GM23338 (cell line): ENCODE measurements at regions not wholly inside any gene's neighbourhood (a gene's known extent, or its start where the extent isn't known, plus 50 kb on each side); places are given as distances from the start of the nearest gene placed in this dataset.

ENCODE experiments used
- ATAC-seq: fragments of 200-7000 bp; cut with Tn5 transposase; 3 replicates; pipeline ENCODE4 v1.9.1; 2020
- DNase-seq: peaks from one replicate; pipeline ENCODE4 v3.0.0-alpha.2; 2015; ENCODE audit warnings: low spot score
- H2AFZ ChIP-seq: fragments of 200-600 bp; sonication (generic); 2 replicates; pipeline ENCODE4 v1.8.0; 2016; ENCODE audit warnings: antibody characterized with exemption, mild to moderate bottlenecking, moderate library complexity
- H3F3A ChIP-seq: fragments of 200-600 bp; sonication (generic); replicated peaks from 2 replicates; pipeline ENCODE4 v1.8.0; 2017; ENCODE audit warnings: antibody characterized with exemption, mixed run types, low read depth
- H3K27ac ChIP-seq: fragments of 200-600 bp; sonication (generic); 2 replicates; pipeline ENCODE4 v1.6.1; 2016; ENCODE audit warnings: low read depth
- H3K27me3 ChIP-seq: fragments of 200-600 bp; sonication (generic); 2 replicates; pipeline ENCODE4 v1.8.0; 2016; ENCODE audit warnings: mild to moderate bottlenecking, mixed run types, moderate library complexity; ENCODE audit not compliant: insufficient read depth
- H3K36me3 ChIP-seq: fragments of 200-600 bp; sonication (generic); 2 replicates; pipeline ENCODE4 v1.8.0; 2016; ENCODE audit warnings: mild to moderate bottlenecking; ENCODE audit not compliant: insufficient read depth
- H3K4me1 ChIP-seq: fragments of 200-600 bp; sonication (generic); 2 replicates; pipeline ENCODE4 v1.8.0; 2016; ENCODE audit warnings: mild to moderate bottlenecking, moderate library complexity; ENCODE audit not compliant: insufficient read depth
- H3K4me2 ChIP-seq: fragments of 200-600 bp; sonication (generic); 2 replicates; pipeline ENCODE4 v1.7.1; 2017; ENCODE audit warnings: mixed run types
- H3K4me3 ChIP-seq: fragments of 200-600 bp; sonication (generic); 2 replicates; pipeline ENCODE4 v1.6.1; 2016; ENCODE audit warnings: mixed run types
- H3K79me2 ChIP-seq: fragments of 200-600 bp; sonication (generic); replicated peaks from 2 replicates; pipeline ENCODE4 v1.8.0; 2017; ENCODE audit warnings: mild to moderate bottlenecking; ENCODE audit not compliant: insufficient read depth
- H3K9me2 ChIP-seq: fragments of 200-600 bp; sonication (generic); 2 replicates; pipeline ENCODE4 v1.8.0; 2017; ENCODE audit not compliant: insufficient read depth
- H4K20me1 ChIP-seq: fragments of 200-600 bp; sonication (generic); replicated peaks from 2 replicates; pipeline ENCODE4 v1.8.0; 2017; ENCODE audit warnings: mild to moderate bottlenecking; ENCODE audit not compliant: insufficient read depth
- H3K27ac Mint-ChIP-seq: 2 replicates; pipeline ENCODE4 v1.8.0; 2020; ENCODE audit warnings: inconsistent platforms, mild to moderate bottlenecking, moderate library complexity, mixed read lengths
- H3K27me3 Mint-ChIP-seq: 3 replicates; pipeline ENCODE4 v1.8.0; 2022; ENCODE audit warnings: low read depth, mild to moderate bottlenecking, moderate library complexity, mixed read lengths, inconsistent platforms; ENCODE audit not compliant: insufficient read depth, poor library complexity
- H3K36me3 Mint-ChIP-seq: 3 replicates; pipeline ENCODE4 v1.8.0; 2021; ENCODE audit warnings: low read depth, mild to moderate bottlenecking, inconsistent platforms, moderate library complexity, mixed read lengths
- H3K4me1 Mint-ChIP-seq: 3 replicates; pipeline ENCODE4 v1.8.0; 2020; ENCODE audit warnings: mild to moderate bottlenecking, inconsistent platforms, mixed read lengths
- H3K4me3 Mint-ChIP-seq: 3 replicates; pipeline ENCODE4 v1.8.0; 2021; ENCODE audit warnings: moderate library complexity, mild to moderate bottlenecking, inconsistent platforms, mixed read lengths
- H3K9me3 Mint-ChIP-seq: 3 replicates; pipeline ENCODE4 v1.8.0; 2020; ENCODE audit warnings: moderate library complexity, mild to moderate bottlenecking, inconsistent platforms, mixed read lengths
- CREB1 ChIP-seq: fragments of 250-450 bp; sonication (Bioruptor Pico); IDR thresholded peaks from 2 replicates; pipeline ENCODE4 v1.5.0; 2020; ENCODE audit warnings: low read depth, mild to moderate bottlenecking, moderate library complexity
- EZH2 ChIP-seq: fragments of 200-600 bp; sonication (generic); IDR thresholded peaks from one replicate; pipeline ENCODE4 v1.8.0; 2017; ENCODE audit warnings: antibody characterized with exemption, mild to moderate bottlenecking, low read depth; ENCODE audit not compliant: unreplicated experiment
- EZH2phosphoT487 ChIP-seq: fragments of 200-600 bp; sonication (generic); IDR thresholded peaks from one replicate; pipeline ENCODE4 v1.8.1; 2018; ENCODE audit warnings: antibody characterized with exemption; ENCODE audit not compliant: unreplicated experiment
- JUNB ChIP-seq: IDR thresholded peaks from one replicate; pipeline ENCODE4 v1.6.1; 2016; ENCODE audit warnings: antibody characterized with exemption; ENCODE audit not compliant: unreplicated experiment
- NANOG ChIP-seq: IDR thresholded peaks from 2 replicates; pipeline ENCODE4 v1.6.1; 2016; ENCODE audit warnings: antibody characterized with exemption, borderline replicate concordance
- POLR2AphosphoS5 ChIP-seq: IDR thresholded peaks from 2 replicates; pipeline ENCODE4 v1.6.1; 2016; ENCODE audit warnings: antibody characterized with exemption, low read depth
- STAT1 ChIP-seq: IDR thresholded peaks from one replicate; pipeline ENCODE4 v1.6.1; 2016; ENCODE audit warnings: antibody characterized with exemption; ENCODE audit not compliant: unreplicated experiment
- ZNF114 ChIP-seq: fragments of 250-450 bp; sonication (Bioruptor Pico); IDR thresholded peaks from 2 replicates; pipeline ENCODE4 v1.5.0; 2020; ENCODE audit warnings: mild to moderate bottlenecking, moderate library complexity
- ZNF331 ChIP-seq: fragments of 250-450 bp; sonication (Bioruptor Pico); IDR thresholded peaks from 2 replicates; pipeline ENCODE4 v1.5.0; 2020; ENCODE audit warnings: low read depth, mild to moderate bottlenecking, moderate library complexity
- TF ChIP-seq, protein P1 (sequence below): IDR thresholded peaks from 2 replicates; pipeline ENCODE4 v1.6.1; 2016; ENCODE audit warnings: antibody characterized with exemption
- TF ChIP-seq, protein P2 (sequence below): IDR thresholded peaks from one replicate; pipeline ENCODE4 v1.6.1; 2018; ENCODE audit warnings: antibody characterized with exemption; ENCODE audit not compliant: unreplicated experiment
- TF ChIP-seq, protein P3 (sequence below): fragments of 250-450 bp; sonication (Bioruptor Pico); IDR thresholded peaks from 2 replicates; pipeline ENCODE4 v1.5.0; 2020; ENCODE audit warnings: mild to moderate bottlenecking, moderate library complexity
- TF ChIP-seq, protein P4 (sequence below), 2 experiments: fragments of 200-600 bp in 1 of 2; sonication (generic) in 1 of 2; conservative IDR thresholded peaks; 2 replicates each; pipeline versions ENCODE4 v1.5.1 to v1.6.1; 2016 to 2017; ENCODE audit warnings: antibody characterized with exemption in 2 of 2, low read depth in 2 of 2, mild to moderate bottlenecking in 2 of 2, moderate library complexity in 1 of 2

DNA sequence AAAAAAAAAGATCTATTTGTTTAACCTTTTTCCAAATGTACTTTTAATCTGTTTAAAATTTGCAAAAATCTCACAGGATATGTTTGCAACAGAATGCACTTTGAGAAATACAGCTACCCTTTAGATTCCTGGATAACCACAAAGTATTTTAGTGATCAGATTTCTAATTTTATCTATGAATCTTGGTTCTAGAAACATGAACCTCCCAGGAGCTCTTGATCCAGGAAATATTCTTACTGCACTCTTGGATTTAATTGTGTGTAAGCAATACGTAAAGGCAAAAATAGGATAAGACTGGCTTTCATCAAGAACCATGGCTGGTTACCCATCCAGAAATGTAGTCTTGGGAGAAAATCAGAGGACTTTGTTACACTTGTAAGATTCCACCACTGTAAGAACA is 1581.8 kb upstream of the WWC1 start:
- Histone ChIP-seq H3K36me3 (no peaks in the 10 kb centered on the region), H3K4me3 (no peak overlapping the region), H3K79me2 (no peaks in the 10 kb centered on the region), H3K4me2 (no peak overlapping the region), H3K27me3 (no peaks in the 10 kb centered on the region), H3F3A (no peaks in the 10 kb centered on the region), H3K27ac (no peak overlapping the region), H3K9me2 (0 out of 2 replicates have a peak, but pooled peaks cover 4% of the 10 kb centered on the region), H3K4me1 (peaks cover 21% of the 10 kb centered on the region), H4K20me1 (no peaks in the 10 kb centered on the region), H2AFZ (no peak overlapping the region)
- ATAC-seq: no peak
- H3K9me3 Mint-ChIP-seq: peaks cover 5% of the 10 kb centered on the region; the same call in 2 of the 3 replicates
- no peak overlapping the region for H3K4me3 Mint-ChIP-seq
- no peak for TF ChIP-seq STAT1
- TF ChIP-seq, protein P1, sequence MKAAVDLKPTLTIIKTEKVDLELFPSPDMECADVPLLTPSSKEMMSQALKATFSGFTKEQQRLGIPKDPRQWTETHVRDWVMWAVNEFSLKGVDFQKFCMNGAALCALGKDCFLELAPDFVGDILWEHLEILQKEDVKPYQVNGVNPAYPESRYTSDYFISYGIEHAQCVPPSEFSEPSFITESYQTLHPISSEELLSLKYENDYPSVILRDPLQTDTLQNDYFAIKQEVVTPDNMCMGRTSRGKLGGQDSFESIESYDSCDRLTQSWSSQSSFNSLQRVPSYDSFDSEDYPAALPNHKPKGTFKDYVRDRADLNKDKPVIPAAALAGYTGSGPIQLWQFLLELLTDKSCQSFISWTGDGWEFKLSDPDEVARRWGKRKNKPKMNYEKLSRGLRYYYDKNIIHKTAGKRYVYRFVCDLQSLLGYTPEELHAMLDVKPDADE: no peak
- TF ChIP-seq, protein P2, sequence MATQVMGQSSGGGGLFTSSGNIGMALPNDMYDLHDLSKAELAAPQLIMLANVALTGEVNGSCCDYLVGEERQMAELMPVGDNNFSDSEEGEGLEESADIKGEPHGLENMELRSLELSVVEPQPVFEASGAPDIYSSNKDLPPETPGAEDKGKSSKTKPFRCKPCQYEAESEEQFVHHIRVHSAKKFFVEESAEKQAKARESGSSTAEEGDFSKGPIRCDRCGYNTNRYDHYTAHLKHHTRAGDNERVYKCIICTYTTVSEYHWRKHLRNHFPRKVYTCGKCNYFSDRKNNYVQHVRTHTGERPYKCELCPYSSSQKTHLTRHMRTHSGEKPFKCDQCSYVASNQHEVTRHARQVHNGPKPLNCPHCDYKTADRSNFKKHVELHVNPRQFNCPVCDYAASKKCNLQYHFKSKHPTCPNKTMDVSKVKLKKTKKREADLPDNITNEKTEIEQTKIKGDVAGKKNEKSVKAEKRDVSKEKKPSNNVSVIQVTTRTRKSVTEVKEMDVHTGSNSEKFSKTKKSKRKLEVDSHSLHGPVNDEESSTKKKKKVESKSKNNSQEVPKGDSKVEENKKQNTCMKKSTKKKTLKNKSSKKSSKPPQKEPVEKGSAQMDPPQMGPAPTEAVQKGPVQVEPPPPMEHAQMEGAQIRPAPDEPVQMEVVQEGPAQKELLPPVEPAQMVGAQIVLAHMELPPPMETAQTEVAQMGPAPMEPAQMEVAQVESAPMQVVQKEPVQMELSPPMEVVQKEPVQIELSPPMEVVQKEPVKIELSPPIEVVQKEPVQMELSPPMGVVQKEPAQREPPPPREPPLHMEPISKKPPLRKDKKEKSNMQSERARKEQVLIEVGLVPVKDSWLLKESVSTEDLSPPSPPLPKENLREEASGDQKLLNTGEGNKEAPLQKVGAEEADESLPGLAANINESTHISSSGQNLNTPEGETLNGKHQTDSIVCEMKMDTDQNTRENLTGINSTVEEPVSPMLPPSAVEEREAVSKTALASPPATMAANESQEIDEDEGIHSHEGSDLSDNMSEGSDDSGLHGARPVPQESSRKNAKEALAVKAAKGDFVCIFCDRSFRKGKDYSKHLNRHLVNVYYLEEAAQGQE: no peak
- no peak for TF ChIP-seq EZH2phosphoT487
- no peak for TF ChIP-seq POLR2AphosphoS5
- TF ChIP-seq CREB1: no peak
- TF ChIP-seq, protein P3, sequence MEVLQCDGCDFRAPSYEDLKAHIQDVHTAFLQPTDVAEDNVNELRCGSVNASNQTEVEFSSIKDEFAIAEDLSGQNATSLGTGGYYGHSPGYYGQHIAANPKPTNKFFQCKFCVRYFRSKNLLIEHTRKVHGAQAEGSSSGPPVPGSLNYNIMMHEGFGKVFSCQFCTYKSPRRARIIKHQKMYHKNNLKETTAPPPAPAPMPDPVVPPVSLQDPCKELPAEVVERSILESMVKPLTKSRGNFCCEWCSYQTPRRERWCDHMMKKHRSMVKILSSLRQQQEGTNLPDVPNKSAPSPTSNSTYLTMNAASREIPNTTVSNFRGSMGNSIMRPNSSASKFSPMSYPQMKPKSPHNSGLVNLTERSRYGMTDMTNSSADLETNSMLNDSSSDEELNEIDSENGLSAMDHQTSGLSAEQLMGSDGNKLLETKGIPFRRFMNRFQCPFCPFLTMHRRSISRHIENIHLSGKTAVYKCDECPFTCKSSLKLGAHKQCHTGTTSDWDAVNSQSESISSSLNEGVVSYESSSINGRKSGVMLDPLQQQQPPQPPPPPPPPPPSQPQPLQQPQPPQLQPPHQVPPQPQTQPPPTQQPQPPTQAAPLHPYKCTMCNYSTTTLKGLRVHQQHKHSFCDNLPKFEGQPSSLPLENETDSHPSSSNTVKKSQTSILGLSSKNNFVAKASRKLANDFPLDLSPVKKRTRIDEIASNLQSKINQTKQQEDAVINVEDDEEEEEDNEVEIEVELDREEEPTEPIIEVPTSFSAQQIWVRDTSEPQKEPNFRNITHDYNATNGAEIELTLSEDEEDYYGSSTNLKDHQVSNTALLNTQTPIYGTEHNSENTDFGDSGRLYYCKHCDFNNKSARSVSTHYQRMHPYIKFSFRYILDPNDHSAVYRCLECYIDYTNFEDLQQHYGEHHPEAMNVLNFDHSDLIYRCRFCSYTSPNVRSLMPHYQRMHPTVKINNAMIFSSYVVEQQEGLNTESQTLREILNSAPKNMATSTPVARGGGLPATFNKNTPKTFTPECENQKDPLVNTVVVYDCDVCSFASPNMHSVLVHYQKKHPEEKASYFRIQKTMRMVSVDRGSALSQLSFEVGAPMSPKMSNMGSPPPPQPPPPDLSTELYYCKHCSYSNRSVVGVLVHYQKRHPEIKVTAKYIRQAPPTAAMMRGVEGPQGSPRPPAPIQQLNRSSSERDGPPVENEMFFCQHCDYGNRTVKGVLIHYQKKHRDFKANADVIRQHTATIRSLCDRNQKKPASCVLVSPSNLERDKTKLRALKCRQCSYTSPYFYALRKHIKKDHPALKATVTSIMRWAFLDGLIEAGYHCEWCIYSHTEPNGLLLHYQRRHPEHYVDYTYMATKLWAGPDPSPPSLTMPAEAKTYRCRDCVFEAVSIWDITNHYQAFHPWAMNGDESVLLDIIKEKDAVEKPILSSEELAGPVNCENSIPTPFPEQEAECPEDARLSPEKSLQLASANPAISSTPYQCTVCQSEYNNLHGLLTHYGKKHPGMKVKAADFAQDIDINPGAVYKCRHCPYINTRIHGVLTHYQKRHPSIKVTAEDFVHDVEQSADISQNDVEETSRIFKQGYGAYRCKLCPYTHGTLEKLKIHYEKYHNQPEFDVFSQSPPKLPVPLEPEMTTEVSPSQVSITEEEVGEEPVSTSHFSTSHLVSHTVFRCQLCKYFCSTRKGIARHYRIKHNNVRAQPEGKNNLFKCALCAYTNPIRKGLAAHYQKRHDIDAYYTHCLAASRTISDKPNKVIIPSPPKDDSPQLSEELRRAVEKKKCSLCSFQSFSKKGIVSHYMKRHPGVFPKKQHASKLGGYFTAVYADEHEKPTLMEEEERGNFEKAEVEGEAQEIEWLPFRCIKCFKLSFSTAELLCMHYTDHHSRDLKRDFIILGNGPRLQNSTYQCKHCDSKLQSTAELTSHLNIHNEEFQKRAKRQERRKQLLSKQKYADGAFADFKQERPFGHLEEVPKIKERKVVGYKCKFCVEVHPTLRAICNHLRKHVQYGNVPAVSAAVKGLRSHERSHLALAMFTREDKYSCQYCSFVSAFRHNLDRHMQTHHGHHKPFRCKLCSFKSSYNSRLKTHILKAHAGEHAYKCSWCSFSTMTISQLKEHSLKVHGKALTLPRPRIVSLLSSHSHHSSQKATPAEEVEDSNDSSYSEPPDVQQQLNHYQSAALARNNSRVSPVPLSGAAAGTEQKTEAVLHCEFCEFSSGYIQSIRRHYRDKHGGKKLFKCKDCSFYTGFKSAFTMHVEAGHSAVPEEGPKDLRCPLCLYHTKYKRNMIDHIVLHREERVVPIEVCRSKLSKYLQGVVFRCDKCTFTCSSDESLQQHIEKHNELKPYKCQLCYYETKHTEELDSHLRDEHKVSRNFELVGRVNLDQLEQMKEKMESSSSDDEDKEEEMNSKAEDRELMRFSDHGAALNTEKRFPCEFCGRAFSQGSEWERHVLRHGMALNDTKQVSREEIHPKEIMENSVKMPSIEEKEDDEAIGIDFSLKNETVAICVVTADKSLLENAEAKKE: no peak
- TF ChIP-seq JUNB: no peak
- no peak for TF ChIP-seq ZNF331 (CRISPR knock-in tag)
- TF ChIP-seq ZNF114: no peak
- no peak for TF ChIP-seq NANOG
- TF ChIP-seq EZH2: no peak
- TF ChIP-seq, protein P4, sequence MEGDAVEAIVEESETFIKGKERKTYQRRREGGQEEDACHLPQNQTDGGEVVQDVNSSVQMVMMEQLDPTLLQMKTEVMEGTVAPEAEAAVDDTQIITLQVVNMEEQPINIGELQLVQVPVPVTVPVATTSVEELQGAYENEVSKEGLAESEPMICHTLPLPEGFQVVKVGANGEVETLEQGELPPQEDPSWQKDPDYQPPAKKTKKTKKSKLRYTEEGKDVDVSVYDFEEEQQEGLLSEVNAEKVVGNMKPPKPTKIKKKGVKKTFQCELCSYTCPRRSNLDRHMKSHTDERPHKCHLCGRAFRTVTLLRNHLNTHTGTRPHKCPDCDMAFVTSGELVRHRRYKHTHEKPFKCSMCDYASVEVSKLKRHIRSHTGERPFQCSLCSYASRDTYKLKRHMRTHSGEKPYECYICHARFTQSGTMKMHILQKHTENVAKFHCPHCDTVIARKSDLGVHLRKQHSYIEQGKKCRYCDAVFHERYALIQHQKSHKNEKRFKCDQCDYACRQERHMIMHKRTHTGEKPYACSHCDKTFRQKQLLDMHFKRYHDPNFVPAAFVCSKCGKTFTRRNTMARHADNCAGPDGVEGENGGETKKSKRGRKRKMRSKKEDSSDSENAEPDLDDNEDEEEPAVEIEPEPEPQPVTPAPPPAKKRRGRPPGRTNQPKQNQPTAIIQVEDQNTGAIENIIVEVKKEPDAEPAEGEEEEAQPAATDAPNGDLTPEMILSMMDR (conservative IDR thresholded peaks at IDR 0.05; ENCODE audit: low read depth in 2 of 2): no peak
- DNase-seq: no peak
- H3K36me3 Mint-ChIP-seq: peaks cover 2% of the 10 kb centered on the region; the same call in 1 of the 3 replicates
- peaks cover 4% of the 10 kb centered on the region for H3K27me3 Mint-ChIP-seq
- peaks cover 20% of the 10 kb centered on the region for H3K4me1 Mint-ChIP-seq
- no peak overlapping the region; the same call in 1 of the 2 replicates for H3K27ac Mint-ChIP-seq
